ENCODE measurements at regions not wholly inside any gene's neighbourhood (a gene's known extent, or its start where the extent isn't known, plus 50 kb on each side); places are given as distances from the start of the nearest gene placed in this dataset.

DNA sequence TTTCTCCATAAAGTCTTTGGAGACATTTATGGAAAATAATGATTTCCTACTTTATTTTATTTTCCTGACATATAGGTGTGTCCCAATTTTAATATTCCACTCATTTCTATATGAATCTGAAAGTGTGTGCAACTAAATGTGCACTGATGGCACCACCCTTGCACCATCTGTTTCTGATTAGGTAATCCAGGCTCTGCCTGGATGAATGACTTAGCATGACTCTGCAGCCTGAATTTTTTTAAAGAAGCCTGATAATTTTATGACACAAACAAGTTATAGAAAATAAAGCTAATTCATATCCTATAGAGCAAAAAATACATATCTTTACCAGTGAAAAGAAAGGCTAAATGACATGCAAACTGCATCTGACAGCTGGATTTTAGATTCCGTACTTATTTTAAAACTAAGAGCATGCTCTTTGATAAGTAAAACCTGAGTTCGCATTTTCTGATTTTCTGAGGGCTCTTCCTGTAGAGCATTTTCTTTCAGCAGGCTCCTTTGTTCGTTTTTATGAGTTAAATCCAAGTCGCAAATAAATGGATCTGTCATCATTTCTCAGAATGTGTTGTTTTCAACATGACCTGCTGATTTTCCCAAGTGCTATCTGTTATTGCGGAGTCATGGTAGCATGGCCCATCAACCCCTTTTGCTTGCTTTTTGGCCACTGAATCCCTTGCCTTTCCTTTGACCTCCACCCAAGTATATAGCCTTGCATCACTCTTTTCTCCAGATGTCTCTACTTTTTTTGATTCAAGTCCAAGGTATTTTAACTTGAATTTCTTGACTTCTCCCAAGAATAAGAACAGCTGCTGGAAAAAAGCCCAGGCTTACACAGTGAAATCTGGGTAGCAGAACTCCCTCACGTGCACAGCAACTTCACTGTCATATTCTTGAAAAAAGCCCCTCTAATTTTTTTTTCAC lies 52.8 kb upstream of the LYPLAL1 start:
- no peak for FAIRE-seq

DNA sequence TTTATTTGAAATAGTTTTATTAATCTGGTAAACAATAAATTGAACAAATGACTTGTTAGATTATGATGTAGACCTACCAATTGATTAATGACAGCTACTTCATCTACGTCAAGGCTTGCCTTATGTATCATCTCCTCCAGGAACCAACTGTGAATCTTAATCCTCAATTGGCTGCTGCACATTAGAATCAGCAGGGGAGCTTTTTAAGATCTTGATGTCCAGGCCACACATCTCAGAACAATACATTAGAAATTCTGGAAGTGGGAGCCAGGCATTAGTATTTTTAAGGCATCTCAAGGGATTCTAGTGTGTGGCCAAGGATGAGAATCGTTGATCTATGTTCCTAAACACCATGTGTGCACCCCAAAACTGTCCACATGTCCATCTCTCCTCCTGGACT lies 52.0 kb upstream of the LYPLAL1 start:
- FAIRE-seq, result no peak

- no peak for FAIRE-seq
Measured at GRCh38 chr1:219123036-219123435, 50.6 kb upstream of the LYPLAL1 start.
